A549 (cell line): ENCODE measurements at regions not wholly inside any gene's neighbourhood (a gene's known extent, or its start where the extent isn't known, plus 50 kb on each side); places are given as distances from the start of the nearest gene placed in this dataset.

ENCODE experiments used
- ATAC-seq, 2 experiments: fragments of 200-7000 bp in 1 of 2; fragments of >200 bp in 1 of 2; cut with Nextera tagmentation in 1 of 2; cut with Tn5 transposase in 1 of 2; 3 replicates each; pipeline versions ENCODE4 v1.8.0 to v1.9.1; 2018 to 2020; ENCODE audit warnings: mild to moderate bottlenecking in 1 of 2, moderate library complexity in 1 of 2
- CTCF ChIA-PET: fragments of 300-600 bp; sonication (Branson Sonifier 250); formaldehyde crosslinking; extraction: SDS; loops from one replicate; lab custom pipeline; 2021; ENCODE audit warnings: antibody characterized with exemption, inconsistent platforms; lab: Yijun Ruan, JAX
- POLR2A ChIA-PET: fragments of 350-600 bp; formaldehyde crosslinking; extraction: SDS; loops from one replicate; lab custom pipeline; 2021; ENCODE audit warnings: antibody characterized with exemption, inconsistent platforms; lab: Yijun Ruan, JAX
- DNase-seq, 2 experiments: peaks; one replicate each; pipeline versions ENCODE4 v3.0.0 to v3.0.0-alpha.2; 2011 to 2016; ENCODE audit warnings: low read depth in 1 of 2, low spot score in 1 of 2
- FAIRE-seq: peaks from 2 replicates; lab custom pipeline; 2011; peaks lifted over from hg19 to GRCh38; lab: Jason Lieb, UNC
- H3K27ac ChIP-seq, 2 experiments: fragments of >200 bp; sonication (Bioruptor Twin); formaldehyde crosslinking; 3 replicates each; pipeline ENCODE4 v1.5.1; 2016 to 2017
- H3K4me1 ChIP-seq: fragments of >200 bp; sonication (Bioruptor Twin); formaldehyde crosslinking; 3 replicates; pipeline ENCODE4 v1.6.1; 2016
- H3K4me2 ChIP-seq: fragments of >200 bp; sonication (Bioruptor Twin); formaldehyde crosslinking; 3 replicates; pipeline ENCODE4 v1.6.1; 2016
- H3K4me3 ChIP-seq: fragments of >200 bp; sonication (Bioruptor Twin); formaldehyde crosslinking; 3 replicates; pipeline ENCODE4 v1.5.1; 2016
- H3K9me3 ChIP-seq: fragments of >200 bp; sonication (Bioruptor Twin); formaldehyde crosslinking; 3 replicates; pipeline ENCODE4 v1.6.1; 2016
- CBX2 ChIP-seq: fragments of 200-600 bp; sonication (generic); IDR thresholded peaks from 2 replicates; pipeline ENCODE4 v1.6.1; 2016; ENCODE audit warnings: low read depth, mild to moderate bottlenecking, borderline replicate concordance
- CBX8 ChIP-seq: fragments of 200-600 bp; sonication (generic); IDR thresholded peaks from 2 replicates; pipeline ENCODE4 v1.6.1; 2016
- E2F6 ChIP-seq: IDR thresholded peaks from 2 replicates; pipeline ENCODE4 v1.6.1; 2012; ENCODE audit warnings: low read depth, borderline replicate concordance
- EHMT2 ChIP-seq: fragments of 200-600 bp; sonication (generic); IDR thresholded peaks from 2 replicates; pipeline ENCODE4 v1.6.1; 2016; ENCODE audit warnings: antibody characterized with exemption, low read depth, mild to moderate bottlenecking, moderate library complexity
- ELK1 ChIP-seq: fragments of 150-350 bp; IDR thresholded peaks from 2 replicates; pipeline ENCODE4 v1.6.1; 2014; ENCODE audit warnings: low read depth, mild to moderate bottlenecking, low read length
- ESRRA ChIP-seq: fragments of 150-350 bp; IDR thresholded peaks from 2 replicates; pipeline ENCODE4 v1.6.1; 2014; ENCODE audit warnings: mild to moderate bottlenecking, low read length, borderline replicate concordance
- FOSL2 ChIP-seq, 2 experiments: fragments of 450-650 bp in 1 of 2; fragments of >200 bp in 1 of 2; sonication (Bioruptor Twin) in 1 of 2; formaldehyde crosslinking; IDR thresholded peaks; 2 replicates each; pipeline versions ENCODE4 v1.5.0 to v1.6.1; 2016 to 2020; ENCODE audit warnings: mild to moderate bottlenecking in 1 of 2, moderate library complexity in 1 of 2
- FOXS1 ChIP-seq: fragments of 250-450 bp; sonication (Bioruptor Pico); IDR thresholded peaks from 2 replicates; pipeline ENCODE4 v1.5.0; 2020; ENCODE audit warnings: mild to moderate bottlenecking, moderate library complexity
- GATA3 ChIP-seq: IDR thresholded peaks from 2 replicates; pipeline ENCODE4 v1.6.1; 2012; ENCODE audit warnings: borderline replicate concordance
- HOXA7 ChIP-seq: fragments of 250-450 bp; sonication (Bioruptor Pico); IDR thresholded peaks from 2 replicates; pipeline ENCODE4 v1.5.0; 2020; ENCODE audit warnings: mild to moderate bottlenecking, moderate library complexity
- HOXB13 ChIP-seq: fragments of 250-450 bp; sonication (Bioruptor Pico); IDR thresholded peaks from 2 replicates; pipeline ENCODE4 v1.5.0; 2020; ENCODE audit warnings: low read depth, mild to moderate bottlenecking, moderate library complexity
- JUN ChIP-seq, 2 experiments: fragments of >200 bp; sonication (Bioruptor Twin); formaldehyde crosslinking; IDR thresholded peaks; 2 replicates in 1 of 2; 3 replicates in 1 of 2; pipeline ENCODE4 v1.6.1; 2016 to 2017
- MAX ChIP-seq: IDR thresholded peaks from 2 replicates; pipeline ENCODE4 v1.6.1; 2012
- MAZ ChIP-seq: fragments of 150-350 bp; IDR thresholded peaks from 2 replicates; pipeline ENCODE4 v1.6.1; 2014; ENCODE audit warnings: antibody characterized with exemption, low read depth, low read length, borderline replicate concordance
- MYC ChIP-seq: IDR thresholded peaks from 2 replicates; pipeline ENCODE4 v1.6.1; 2012; ENCODE audit warnings: mild to moderate bottlenecking, inconsistent platforms, low read length, improper control_type of control experiment, borderline replicate concordance
- NFE2L2 ChIP-seq: fragments of 150-350 bp; conservative IDR thresholded peaks from 2 replicates; pipeline ENCODE4 v1.6.1; 2014; ENCODE audit warnings: low read length
- NR3C1 ChIP-seq: fragments of >200 bp; sonication (Bioruptor Twin); formaldehyde crosslinking; IDR thresholded peaks from 3 replicates; pipeline ENCODE4 v1.6.1; 2017
- POLR2A ChIP-seq: IDR thresholded peaks from 2 replicates; pipeline ENCODE4 v1.6.1; 2012; ENCODE audit warnings: mild to moderate bottlenecking, low read length
- RARB ChIP-seq: fragments of 250-450 bp; sonication (Bioruptor Pico); IDR thresholded peaks from 2 replicates; pipeline ENCODE4 v1.8.0; 2021; ENCODE audit warnings: mild to moderate bottlenecking, moderate library complexity
- RFX5 ChIP-seq: fragments of 450-650 bp; IDR thresholded peaks from 2 replicates; pipeline ENCODE4 v1.7.1; 2014; ENCODE audit warnings: antibody characterized with exemption, mild to moderate bottlenecking, moderate library complexity
- SREBF2 ChIP-seq: fragments of 450-650 bp; IDR thresholded peaks from 2 replicates; pipeline ENCODE4 v1.6.1; 2014; ENCODE audit warnings: mild to moderate bottlenecking, moderate library complexity
- TFCP2L1 ChIP-seq: fragments of 250-450 bp; sonication (Bioruptor Pico); IDR thresholded peaks from 2 replicates; pipeline ENCODE4 v1.5.0; 2021; ENCODE audit warnings: mild to moderate bottlenecking
- ZC3H11A ChIP-seq: fragments of 450-650 bp; IDR thresholded peaks from 2 replicates; pipeline ENCODE4 v1.6.1; 2014; ENCODE audit warnings: antibody characterized with exemption, mild to moderate bottlenecking
- ZFP36 ChIP-seq: fragments of 450-650 bp; IDR thresholded peaks from 2 replicates; pipeline ENCODE4 v1.6.1; 2014; ENCODE audit warnings: borderline replicate concordance; ENCODE audit not compliant: partially characterized antibody
- ZSCAN20 ChIP-seq: fragments of 250-450 bp; sonication (Bioruptor Pico); IDR thresholded peaks from 2 replicates; pipeline ENCODE4 v1.8.0; 2022; ENCODE audit warnings: mild to moderate bottlenecking, moderate library complexity
- WGBS: methylation state at CpG from one replicate; pipeline ENCODE4 v1.1.6; 2017; ENCODE audit errors: missing lambda C conversion rate; 5-methylcytosine and 5-hydroxymethylcytosine counted together

GRCh38 chr5:115355767-115356381, 59.4 kb upstream of the CCDC112 start (continued):
- TF ChIP-seq ELK1 (no peak), ZSCAN20 (CRISPR knock-in tag) (no peak)

GRCh38 chr5:115355095-115355494, 58.6 kb upstream of the CCDC112 start:
- whole genome bisulfite sequencing = 5% methylated on average over 1 of the region's 1 CpG
- FAIRE-seq = no peak
- DNase-seq = no peak
- Histone ChIP-seq H3K27ac (no peak overlapping the region), H3K4me2 (no peak overlapping the region), H3K9me3 (no peaks in the 10 kb centered on the region), H3K4me3 (no peak overlapping the region), H3K4me1 (peaks cover 23% of the 10 kb centered on the region)
- ATAC-seq = no peak
- CTCF ChIA-PET = interaction anchor here (1.1 kb wide), 1 partner anchor 20 kb away, joined by 5 read pairs; no protein-coding TSS in a partner anchor
- POLR2A ChIA-PET = no interaction called here
- TF ChIP-seq EHMT2 (no peak), ZC3H11A (no peak), JUN (IDR thresholded peaks at IDR 0.05) (no peak), HOXB13 (no peak), ESRRA (no peak), E2F6 (no peak), POLR2A (no peak), ZFP36 (no peak), FOSL2 (IDR thresholded peaks at IDR 0.05) (no peak), FOSL2 (CRISPR knock-in tag; IDR thresholded peaks at IDR 0.05) (no peak), TFCP2L1 (CRISPR knock-in tag) (no peak), ZSCAN20 (CRISPR knock-in tag) (no peak), MYC (no peak), HOXA7 (CRISPR knock-in tag) (no peak), SREBF2 (no peak), GATA3 (no peak), MAX (no peak)

GRCh38 chr5:115354246-115354645, 57.8 kb upstream of the CCDC112 start:
- peaks cover 28% of the 10 kb centered on the region for H3K4me1 ChIP-seq
- ChIA-PET POLR2A (no interaction called here), CTCF (interaction anchor here (1.4 kb wide), 1 partner anchor 8 kb away, joined by 5 read pairs; no protein-coding TSS in a partner anchor)
- no peaks in the 10 kb centered on the region for H3K9me3 ChIP-seq
- no peak overlapping the region for H3K4me3 ChIP-seq
- FAIRE-seq (no peak), ATAC-seq (no peak), DNase-seq (no peak)
- no peak overlapping the region for H3K4me2 ChIP-seq
- WGBS = 43% methylated on average over 5 of the region's 5 CpGs
- H3K27ac ChIP-seq = 0 out of 6 replicates have a peak overlapping the region, but pooled peaks of 1 of the 2 experiments have one; percentile 5
- TF ChIP-seq HOXB13 (no peak), NFE2L2 (no peak), RFX5 (no peak), CBX8 (no peak), NR3C1 (no peak), RARB (no peak), CBX2 (no peak), MAZ (no peak), ZFP36 (no peak), E2F6 (no peak), FOXS1 (CRISPR knock-in tag) (no peak)
